Karpas-422 (cell line): ENCODE measurements at regions not wholly inside any gene's neighbourhood (a gene's known extent, or its start where the extent isn't known, plus 50 kb on each side); places are given as distances from the start of the nearest gene placed in this dataset.

Source experiments
- DNase-seq: peaks from one replicate; pipeline ENCODE4 v3.0.0-alpha.2; 2015
- H2AFZ ChIP-seq: fragments of 200-600 bp; sonication (generic); 2 replicates; pipeline ENCODE4 v1.6.1; 2014; ENCODE audit warnings: antibody characterized with exemption, low read length, mixed read lengths
- H3K27ac ChIP-seq: fragments of 200-600 bp; sonication (generic); 2 replicates; pipeline ENCODE4 v1.5.1; 2014; ENCODE audit warnings: mild to moderate bottlenecking, low read length, moderate library complexity
- H3K27me3 ChIP-seq: fragments of 200-600 bp; sonication (generic); 2 replicates; pipeline ENCODE4 v1.6.1; 2014; ENCODE audit warnings: low read length, mixed read lengths
- H3K36me3 ChIP-seq: fragments of 200-600 bp; sonication (generic); 2 replicates; pipeline ENCODE4 v1.6.1; 2014; ENCODE audit warnings: low read length, mixed read lengths; ENCODE audit not compliant: insufficient read depth
- H3K4me1 ChIP-seq: fragments of 200-600 bp; sonication (generic); 2 replicates; pipeline ENCODE4 v1.6.1; 2014; ENCODE audit warnings: mild to moderate bottlenecking, low read length, mixed read lengths
- H3K4me2 ChIP-seq: fragments of 200-600 bp; sonication (generic); 2 replicates; pipeline ENCODE4 v1.6.1; 2014; ENCODE audit warnings: low read length, low read depth, mild to moderate bottlenecking; ENCODE audit not compliant: poor library complexity, severe bottlenecking
- H3K4me3 ChIP-seq: fragments of 200-600 bp; sonication (generic); 2 replicates; pipeline ENCODE4 v1.5.1; 2014; ENCODE audit warnings: mild to moderate bottlenecking, antibody characterized with exemption, low read length, mixed read lengths
- H3K79me2 ChIP-seq: fragments of 200-600 bp; sonication (generic); 2 replicates; pipeline ENCODE4 v1.6.1; 2014; ENCODE audit warnings: mild to moderate bottlenecking, low read length, mixed read lengths
- H3K9ac ChIP-seq: fragments of 200-600 bp; sonication (generic); 2 replicates; pipeline ENCODE4 v1.6.0; 2014; ENCODE audit warnings: low read length
- H3K9me2 ChIP-seq: fragments of 200-600 bp; sonication (generic), shearing (Covaris generic); replicated peaks from 2 replicates; pipeline ENCODE4 v1.6.0; 2014; ENCODE audit warnings: mild to moderate bottlenecking, low read length, moderate library complexity; ENCODE audit not compliant: insufficient read depth
- H3K9me3 ChIP-seq: fragments of 300-700, 200-600 bp; sonication (generic); 2 replicates; pipeline ENCODE4 v1.6.1; 2014; ENCODE audit warnings: low read length, mixed read lengths
- H4K20me1 ChIP-seq: fragments of 200-600 bp; sonication (generic); 2 replicates; pipeline ENCODE4 v1.6.1; 2014; ENCODE audit warnings: mild to moderate bottlenecking, antibody characterized with exemption, low read length, low read depth; ENCODE audit not compliant: insufficient read depth

DNA sequence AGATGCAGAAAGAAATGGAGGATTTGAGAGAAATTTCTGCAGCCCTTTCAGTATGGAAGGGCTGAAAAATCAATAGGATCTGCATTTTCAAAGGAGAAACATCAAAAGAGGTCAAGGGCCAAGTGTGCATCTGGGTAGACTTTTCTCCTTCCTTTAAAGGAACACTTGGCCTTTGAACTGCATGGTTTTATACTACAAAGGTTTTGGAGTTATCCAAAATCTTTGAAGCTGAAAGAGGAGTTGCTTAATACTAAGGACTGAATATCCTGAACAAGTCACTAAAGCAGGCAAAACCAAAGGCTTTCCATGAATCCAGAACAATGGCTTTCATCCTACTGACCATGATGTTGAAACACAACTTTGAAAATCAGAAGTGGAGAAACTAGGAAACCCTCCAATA lies 553.7 kb upstream of the LMCD1 start:
- no peak for DNase-seq
- H3K79me2 ChIP-seq, result no peaks in the 10 kb centered on the region
- no peaks in the 10 kb centered on the region for H3K9me2 ChIP-seq
- no peaks in the 10 kb centered on the region for H4K20me1 ChIP-seq
- H3K36me3 ChIP-seq, result no peaks in the 10 kb centered on the region
- H3K9me3 ChIP-seq, result peaks cover 3% of the 10 kb centered on the region; the same call in 1 of the 2 replicates
- H3K4me3 ChIP-seq, result no peak overlapping the region
- H3K4me1 ChIP-seq, result no peaks in the 10 kb centered on the region
- no peak overlapping the region for H3K27ac ChIP-seq
- H3K9ac ChIP-seq, result no peak overlapping the region
- no peak overlapping the region for H2AFZ ChIP-seq
- no peaks in the 10 kb centered on the region for H3K27me3 ChIP-seq
- no peak overlapping the region for H3K4me2 ChIP-seq

DNA sequence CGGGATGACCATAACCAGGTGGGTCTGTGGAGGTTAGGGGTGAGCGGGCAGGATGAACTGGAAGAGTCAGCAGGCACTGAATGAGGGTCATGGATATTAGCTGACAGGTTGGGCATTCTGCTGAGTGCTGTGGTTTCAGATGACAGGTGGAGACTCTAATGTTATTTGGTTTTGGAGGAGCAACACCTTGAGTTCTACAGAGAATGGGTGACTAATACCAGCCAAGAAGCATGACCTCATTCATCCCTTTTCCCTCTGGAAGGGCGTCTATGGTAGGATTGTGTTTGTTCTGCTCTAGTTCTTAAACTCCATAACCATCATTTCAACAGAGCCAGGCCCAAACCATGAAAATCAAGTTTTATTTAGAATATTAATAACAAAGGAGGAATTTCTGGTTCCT lies 550.7 kb upstream of the LMCD1 start:
- Histone ChIP-seq H3K4me1 (no peaks in the 10 kb centered on the region), H2AFZ (no peak overlapping the region), H4K20me1 (no peaks in the 10 kb centered on the region), H3K27ac (no peak overlapping the region), H3K9me3 (peaks cover 3% of the 10 kb centered on the region; the same call in 1 of the 2 replicates), H3K9me2 (no peaks in the 10 kb centered on the region), H3K36me3 (no peaks in the 10 kb centered on the region), H3K79me2 (no peaks in the 10 kb centered on the region), H3K4me3 (no peak overlapping the region), H3K4me2 (no peak overlapping the region), H3K27me3 (no peaks in the 10 kb centered on the region), H3K9ac (no peak overlapping the region)
- DNase-seq, result no peak

DNA sequence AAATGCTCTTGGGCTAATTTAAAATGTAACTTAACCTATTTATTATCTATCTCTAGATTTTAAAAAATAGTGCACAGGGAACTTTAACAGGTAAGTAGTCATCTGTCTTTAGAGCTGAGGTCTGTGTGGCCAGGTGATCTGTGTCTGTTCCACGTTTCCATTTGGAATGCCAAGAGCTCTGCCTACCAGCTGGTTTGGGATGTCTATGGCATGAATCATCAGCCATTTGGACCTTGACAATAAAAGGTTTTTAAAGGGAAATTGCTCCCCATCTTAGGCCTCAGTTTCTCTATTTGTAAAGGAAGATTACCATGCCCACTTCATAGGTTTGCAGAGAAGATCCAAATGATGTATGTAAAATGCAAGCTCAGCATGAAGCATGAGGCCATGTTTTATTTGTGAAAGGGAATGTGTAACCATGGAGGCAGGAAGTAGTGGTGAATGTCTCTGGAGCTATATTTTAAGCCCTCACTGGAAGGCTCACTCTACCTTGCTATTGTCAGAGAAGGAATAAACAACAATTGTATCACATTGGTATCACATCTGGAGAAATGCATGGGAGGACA lies 548.1 kb upstream of the LMCD1 start:
- no peaks in the 10 kb centered on the region for H3K79me2 ChIP-seq
- no peaks in the 10 kb centered on the region for H3K4me1 ChIP-seq
- no peak overlapping the region for H3K27ac ChIP-seq

DNA sequence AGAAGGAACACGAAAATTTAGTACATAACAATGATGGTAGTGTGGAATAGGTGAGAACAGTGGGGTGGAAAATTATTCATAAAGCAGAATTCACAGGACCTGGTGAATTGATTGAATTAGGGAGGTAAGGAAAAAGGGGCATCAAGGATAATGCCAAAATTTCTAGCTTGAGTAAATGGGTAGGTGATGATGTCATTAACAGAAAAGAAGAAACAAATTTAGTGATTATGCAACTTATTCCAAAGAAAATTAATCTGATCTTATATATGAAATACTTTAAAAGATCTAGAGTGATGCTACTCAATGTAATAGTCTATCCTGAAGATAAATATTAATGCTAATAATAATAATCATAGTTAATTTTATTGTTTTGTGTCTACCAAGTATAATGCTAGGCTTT lies 544.6 kb upstream of the LMCD1 start:
- H3K36me3 ChIP-seq, result no peaks in the 10 kb centered on the region
- no peak overlapping the region for H3K27ac ChIP-seq
- H4K20me1 ChIP-seq, result no peaks in the 10 kb centered on the region
- no peaks in the 10 kb centered on the region; the same call in 1 of the 2 replicates for H3K9me3 ChIP-seq
- H3K79me2 ChIP-seq, result no peaks in the 10 kb centered on the region
- H3K9ac ChIP-seq, result no peak overlapping the region
- H3K4me2 ChIP-seq, result no peak overlapping the region
- no peaks in the 10 kb centered on the region for H3K9me2 ChIP-seq
- no peaks in the 10 kb centered on the region for H3K4me1 ChIP-seq
- no peak for DNase-seq
- H3K27me3 ChIP-seq, result no peaks in the 10 kb centered on the region
- H2AFZ ChIP-seq, result no peak overlapping the region
- H3K4me3 ChIP-seq, result no peak overlapping the region

More for the DNA sequence above, 548.1 kb upstream of the LMCD1 start:
- no peaks in the 10 kb centered on the region for H3K36me3 ChIP-seq
- H3K9ac ChIP-seq, result no peak overlapping the region
- H3K9me2 ChIP-seq, result no peaks in the 10 kb centered on the region
- no peak overlapping the region for H3K4me3 ChIP-seq
- no peak for DNase-seq
- peaks cover 3% of the 10 kb centered on the region; the same call in 1 of the 2 replicates for H3K9me3 ChIP-seq
- no peaks in the 10 kb centered on the region for H4K20me1 ChIP-seq
- no peak overlapping the region for H2AFZ ChIP-seq
- no peaks in the 10 kb centered on the region for H3K27me3 ChIP-seq
- no peak overlapping the region for H3K4me2 ChIP-seq

DNA sequence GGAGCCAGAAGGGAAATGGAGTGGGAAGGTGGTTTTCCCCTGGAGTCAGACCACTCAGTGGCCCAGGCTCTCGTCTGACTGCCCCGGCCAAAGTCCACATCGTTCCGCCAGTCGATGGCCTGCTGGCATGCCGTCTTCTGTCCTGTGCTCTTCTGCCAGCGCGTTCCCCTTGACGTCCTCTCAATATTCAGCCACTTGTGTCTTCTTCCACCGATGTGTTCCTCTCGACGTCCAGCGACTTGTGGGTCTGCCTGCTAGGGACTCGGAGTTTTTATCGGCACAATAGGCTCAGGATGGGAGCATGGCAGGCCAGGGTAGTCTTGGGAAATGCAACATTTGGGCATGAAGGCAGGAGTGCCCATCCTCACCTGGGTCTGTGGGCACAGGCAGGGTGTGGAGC lies 542.5 kb upstream of the LMCD1 start:
- H3K9ac ChIP-seq, result no peak overlapping the region
- H3K27me3 ChIP-seq, result no peaks in the 10 kb centered on the region
- H3K36me3 ChIP-seq, result no peaks in the 10 kb centered on the region
- H3K4me3 ChIP-seq, result no peak overlapping the region
- no peak overlapping the region for H3K4me2 ChIP-seq
- no peaks in the 10 kb centered on the region; the same call in 1 of the 2 replicates for H3K9me3 ChIP-seq
- no peaks in the 10 kb centered on the region for H3K4me1 ChIP-seq
- H2AFZ ChIP-seq, result no peak overlapping the region
- no peak overlapping the region for H3K27ac ChIP-seq
- no peaks in the 10 kb centered on the region for H4K20me1 ChIP-seq
- no peaks in the 10 kb centered on the region for H3K9me2 ChIP-seq
- DNase-seq, result no peak
- H3K79me2 ChIP-seq, result no peaks in the 10 kb centered on the region

DNA sequence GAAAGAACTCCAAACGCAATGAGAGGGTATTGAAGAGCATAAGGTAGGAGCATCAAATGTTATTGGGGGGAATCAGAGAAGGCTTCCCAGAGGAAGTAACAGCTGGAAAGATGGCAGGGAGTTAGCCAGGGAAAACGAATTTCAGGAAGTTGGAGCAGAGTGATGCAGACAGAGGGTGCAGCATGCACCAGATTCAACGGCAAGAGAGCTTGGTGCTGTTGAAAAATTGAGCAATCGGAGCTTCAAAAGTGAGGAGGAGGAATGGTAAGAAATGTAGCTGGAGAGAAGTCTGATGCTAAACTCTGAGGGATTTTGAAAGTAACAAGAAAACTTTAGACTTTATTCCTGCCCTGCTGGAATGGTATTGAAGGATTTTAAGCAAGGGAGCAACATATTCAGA lies 541.0 kb upstream of the LMCD1 start:
- no peaks in the 10 kb centered on the region for H4K20me1 ChIP-seq
- no peaks in the 10 kb centered on the region for H3K79me2 ChIP-seq
- no peak overlapping the region for H3K27ac ChIP-seq
- H2AFZ ChIP-seq, result no peak overlapping the region
- H3K9me2 ChIP-seq, result no peaks in the 10 kb centered on the region
- no peak overlapping the region for H3K9ac ChIP-seq
- H3K4me3 ChIP-seq, result no peak overlapping the region
- no peak for DNase-seq
- no peaks in the 10 kb centered on the region; the same call in 1 of the 2 replicates for H3K9me3 ChIP-seq
- no peaks in the 10 kb centered on the region for H3K27me3 ChIP-seq
- no peaks in the 10 kb centered on the region for H3K4me1 ChIP-seq
- no peaks in the 10 kb centered on the region for H3K36me3 ChIP-seq
- H3K4me2 ChIP-seq, result no peak overlapping the region

DNA sequence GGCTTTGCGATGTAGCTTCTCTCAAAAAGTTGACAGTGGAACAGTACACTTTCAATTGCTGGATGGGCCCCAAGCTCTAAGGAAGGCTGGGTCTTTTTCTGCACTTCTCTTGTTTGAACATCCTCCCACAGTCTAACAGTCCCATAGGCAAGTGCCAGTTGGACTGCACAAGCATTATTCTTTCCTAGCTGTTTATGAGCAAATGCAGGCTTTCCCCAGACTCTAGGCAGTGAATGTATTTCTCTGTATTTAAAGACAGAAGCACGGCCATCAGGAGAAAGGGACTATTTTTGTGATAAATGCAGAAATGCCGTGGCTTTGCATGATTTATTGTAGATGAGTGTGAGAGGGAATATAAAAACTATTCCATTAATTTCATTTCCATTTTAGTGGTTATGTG lies 539.3 kb upstream of the LMCD1 start:
- H3K9ac ChIP-seq, result no peak overlapping the region
- no peaks in the 10 kb centered on the region for H3K4me1 ChIP-seq
- no peak overlapping the region for H3K27ac ChIP-seq
- H3K9me3 ChIP-seq, result no peaks in the 10 kb centered on the region; the same call in 1 of the 2 replicates
- no peak overlapping the region for H2AFZ ChIP-seq
- no peak for DNase-seq
- H3K79me2 ChIP-seq, result no peaks in the 10 kb centered on the region
- no peaks in the 10 kb centered on the region for H3K27me3 ChIP-seq
- no peaks in the 10 kb centered on the region for H3K36me3 ChIP-seq
- no peaks in the 10 kb centered on the region for H4K20me1 ChIP-seq
- H3K4me3 ChIP-seq, result no peak overlapping the region
- H3K9me2 ChIP-seq, result no peaks in the 10 kb centered on the region
- H3K4me2 ChIP-seq, result no peak overlapping the region

DNA sequence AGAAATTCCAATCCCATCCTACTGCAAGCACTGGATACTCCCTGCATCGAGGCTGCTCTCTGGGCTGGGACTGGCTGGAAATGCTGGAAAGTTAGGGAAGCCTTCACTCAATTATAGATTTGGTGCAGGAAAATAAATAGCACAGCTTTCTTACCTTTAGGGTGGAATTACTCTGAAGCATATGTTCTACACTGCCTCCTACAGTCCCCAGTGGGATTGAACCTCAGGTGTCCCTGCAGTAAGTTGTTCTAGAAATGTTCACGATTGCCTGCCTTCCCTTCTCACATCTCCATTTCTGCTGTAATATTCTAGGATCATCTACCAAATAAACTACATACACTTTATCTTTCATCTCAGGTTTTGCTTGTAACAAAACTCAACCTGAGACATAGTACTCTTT lies 536.7 kb upstream of the LMCD1 start:
- DNase-seq, result no peak
- H3K27me3 ChIP-seq, result no peaks in the 10 kb centered on the region
- no peaks in the 10 kb centered on the region for H3K4me1 ChIP-seq
- no peak overlapping the region for H3K27ac ChIP-seq
- H3K9me2 ChIP-seq, result no peaks in the 10 kb centered on the region
- no peak overlapping the region for H2AFZ ChIP-seq
- no peaks in the 10 kb centered on the region for H3K79me2 ChIP-seq
- no peaks in the 10 kb centered on the region for H3K36me3 ChIP-seq
- H3K9me3 ChIP-seq, result no peaks in the 10 kb centered on the region
- H3K4me2 ChIP-seq, result no peak overlapping the region
- H4K20me1 ChIP-seq, result no peaks in the 10 kb centered on the region
- H3K9ac ChIP-seq, result no peak overlapping the region
- H3K4me3 ChIP-seq, result no peak overlapping the region
